Renal cortex interstitium (tissue), 11 donors: ENCODE measurements at regions not wholly inside any gene's neighbourhood (a gene's known extent, or its start where the extent isn't known, plus 50 kb on each side); places are given as distances from the start of the nearest gene placed in this dataset.
A peak's percentile ranks its signal among the peaks of the same experiment; 100 is the strongest.
"Not testable (repeated sequence)": the region's sequence is repeated elsewhere in the genome, so short reads cannot be mapped to it uniquely, and the experiment has no call there.

Source experiments
- DNase-seq, 11 donors: peaks; one replicate each; pipeline ENCODE4 v3.0.0-alpha.2; 2013; ENCODE audit warnings: low read depth in 9 of 11, low spot score in 4 of 11; ENCODE audit errors: extremely low read depth in 1 of 11

GRCh38 chr6:14373648-14374437 is 256.3 kb downstream of the CD83 start:
- no peak for DNase-seq

- DNase-seq = no peak
Measured at GRCh38 chr6:14375930-14376329, 258.4 kb downstream of the CD83 start.

DNA sequence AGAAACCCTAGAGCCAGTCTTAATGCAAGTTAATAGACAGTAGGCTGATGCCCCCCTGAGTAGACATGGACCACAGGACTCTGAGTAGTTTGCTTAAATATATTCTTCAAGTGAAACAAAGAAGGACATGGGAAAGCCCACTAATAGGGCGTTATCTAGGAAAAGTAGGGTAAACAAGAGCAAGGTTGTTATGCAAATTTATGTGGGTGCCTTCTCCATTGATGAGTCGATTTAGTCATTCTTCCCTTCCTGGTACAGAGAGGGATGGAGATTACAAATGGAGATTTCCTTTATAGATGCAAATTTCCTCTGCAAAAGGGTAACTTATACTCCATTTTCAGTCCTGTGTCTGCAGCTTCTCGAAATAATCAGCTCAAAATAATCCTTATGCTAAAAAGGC is 262.0 kb downstream of the CD83 start:
- no peak for DNase-seq

DNA sequence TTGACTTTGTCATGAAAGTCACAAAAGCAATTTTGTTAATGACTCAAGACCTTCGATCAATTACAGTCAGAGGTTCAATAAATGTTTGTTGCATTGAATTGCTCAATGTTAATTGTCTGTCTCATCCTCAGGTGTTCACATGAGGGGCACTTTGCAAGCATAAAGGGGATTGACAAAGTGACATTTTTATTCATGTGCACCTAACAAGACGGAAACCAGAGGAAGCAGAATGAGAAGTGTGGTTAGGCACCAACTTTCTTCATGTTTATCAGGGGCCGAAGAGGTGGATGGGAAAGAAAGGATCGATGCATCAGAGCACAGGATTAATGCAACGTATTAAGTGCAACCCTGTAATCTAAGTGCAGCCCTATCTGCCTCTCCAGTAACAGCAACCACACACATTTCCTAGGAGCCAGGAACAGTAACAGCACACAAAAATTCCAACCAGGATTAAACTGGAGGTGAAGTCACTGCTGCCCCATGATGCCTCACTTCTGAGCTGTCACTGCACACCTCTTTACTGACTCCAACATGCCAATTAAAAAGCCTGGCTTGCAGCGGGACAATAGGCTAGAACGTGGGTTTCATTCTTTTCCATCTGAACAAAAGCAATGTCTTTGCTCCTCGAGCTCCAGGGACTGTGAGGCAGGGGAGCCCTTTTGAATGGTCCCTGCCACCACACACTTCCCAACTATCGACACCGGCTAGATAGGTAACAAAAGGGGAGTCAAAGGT is 262.7 kb downstream of the CD83 start:
- no peak for DNase-seq

GRCh38 chr6:14380901-14381828 is 263.6 kb downstream of the CD83 start:
- DNase-seq = no peak

- DNase-seq = no peak
Measured at GRCh38 chr6:14381829-14382677, 264.5 kb downstream of the CD83 start.

DNA sequence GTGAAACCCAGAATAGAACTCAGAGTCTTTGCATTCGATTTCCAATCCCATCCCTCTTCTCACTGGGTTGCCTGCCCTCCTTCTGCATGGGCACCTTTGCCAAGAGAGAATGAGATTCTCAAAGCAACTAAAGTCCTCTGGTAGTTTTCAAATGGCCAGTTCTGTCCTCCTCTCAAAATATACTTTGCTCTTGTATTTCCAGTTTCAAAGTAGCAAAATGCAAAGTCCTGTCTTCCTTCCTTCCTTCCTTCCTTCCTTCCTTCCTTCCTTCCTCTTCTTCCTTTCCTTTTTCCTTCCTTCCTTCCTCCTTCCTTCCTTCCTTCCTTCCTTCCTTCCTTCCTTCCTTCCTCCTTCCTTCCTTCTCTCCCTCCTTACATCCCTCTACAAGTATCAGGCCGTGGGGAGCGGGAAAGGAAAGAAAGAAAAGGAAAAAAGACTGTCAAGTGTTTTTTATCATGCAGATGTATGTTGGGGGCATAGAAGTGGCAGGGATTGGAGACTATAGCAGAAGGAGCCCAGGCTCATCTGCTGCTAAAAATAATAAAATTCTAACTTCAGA is 265.2 kb downstream of the CD83 start:
- DNase-seq = no peak

DNA sequence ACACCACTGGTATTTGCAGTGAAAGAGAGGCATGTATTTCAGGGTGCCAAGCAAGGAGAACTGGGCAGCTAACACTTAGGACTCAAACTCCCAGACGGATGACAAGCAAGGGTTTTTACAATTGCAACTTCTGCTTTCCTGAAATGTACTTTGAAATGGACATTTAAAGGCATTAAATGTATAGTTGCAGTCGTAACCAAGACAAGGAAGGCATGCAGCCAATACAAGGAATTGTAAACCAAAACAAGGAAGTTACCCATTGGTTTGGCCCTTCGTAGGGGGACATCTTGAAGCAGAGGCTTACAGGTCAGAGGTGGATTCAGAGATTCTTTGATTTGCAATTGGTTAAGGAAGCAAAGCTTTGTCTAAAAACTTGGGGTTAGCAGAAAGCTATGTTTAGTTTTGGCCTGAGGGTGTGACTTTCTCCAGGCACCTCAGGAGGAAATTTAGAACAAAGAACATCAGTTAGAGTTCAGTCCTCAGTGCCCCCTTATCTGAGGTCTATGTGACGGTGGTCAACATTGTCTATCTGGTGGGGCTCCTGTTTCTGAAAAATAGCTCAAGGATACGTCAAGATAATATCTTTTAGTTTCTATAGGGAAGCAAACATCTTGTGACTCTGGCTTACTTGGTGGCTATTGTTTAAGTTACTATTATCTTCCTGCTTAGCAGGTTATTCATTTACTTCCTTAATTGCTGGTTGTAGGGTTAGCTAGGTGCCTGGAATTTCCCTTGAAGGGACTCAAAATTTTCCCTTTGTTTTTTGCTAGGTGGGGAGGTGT is 266.0 kb downstream of the CD83 start:
- DNase-seq = peak in 1 of 11 donors; percentile 12

DNA sequence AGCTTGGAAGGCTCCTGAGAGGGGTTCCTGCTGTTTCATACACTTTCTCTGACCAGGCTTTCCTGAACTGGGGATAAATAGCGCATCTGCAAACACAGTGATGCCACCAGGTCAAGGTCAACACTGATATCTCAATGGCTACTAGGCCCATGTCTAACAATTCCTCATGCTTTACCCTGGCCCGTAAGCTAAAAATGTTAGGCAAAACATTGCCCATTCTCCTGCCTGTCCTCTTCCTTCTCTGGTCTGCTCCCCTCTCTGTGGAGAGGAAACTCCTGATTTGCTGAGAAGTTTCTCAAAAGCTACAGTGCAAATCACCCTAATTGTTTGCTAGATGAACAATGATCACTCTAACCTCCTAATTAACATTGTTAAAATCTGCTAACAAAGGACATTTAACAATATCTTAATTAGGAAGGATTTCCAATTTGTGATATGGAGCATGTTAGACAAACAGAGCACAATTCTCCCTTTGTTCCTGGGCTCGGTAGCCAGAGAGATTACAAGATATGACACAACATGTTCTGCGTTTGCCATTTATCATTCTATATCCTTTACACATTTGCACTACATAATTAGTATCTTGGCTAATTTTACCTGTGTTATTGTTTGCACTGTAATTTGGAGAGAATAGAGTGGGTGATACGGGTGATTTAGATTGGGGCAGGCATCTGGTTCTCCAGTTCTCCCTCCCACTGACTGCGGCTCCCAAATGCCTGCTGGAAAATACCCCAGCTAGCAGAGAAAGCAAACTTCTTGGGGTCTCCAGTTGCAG is 266.8 kb downstream of the CD83 start:
- DNase-seq = no peak

DNA sequence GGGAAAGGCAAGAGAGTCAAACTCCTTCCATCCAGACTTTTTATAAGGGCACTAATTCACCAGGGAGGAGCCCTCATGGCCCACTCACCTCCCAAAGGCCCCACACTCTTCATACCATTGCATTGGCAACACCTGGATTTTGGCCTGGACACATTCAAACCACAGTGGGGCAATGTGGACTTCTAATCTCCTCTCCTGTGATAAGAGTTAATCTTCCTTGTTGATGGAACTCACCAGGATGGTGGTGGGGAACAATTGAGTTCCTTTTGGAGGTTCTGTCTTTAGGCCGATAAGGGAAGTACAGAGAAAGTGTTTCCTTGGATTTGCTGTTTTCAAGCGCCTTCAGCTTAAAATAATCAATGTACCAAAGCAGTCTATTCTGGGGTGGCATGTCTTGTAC is 268.7 kb downstream of the CD83 start:
- DNase-seq = no peak

- no peak for DNase-seq
Measured at GRCh38 chr6:14386668-14387067, 269.1 kb downstream of the CD83 start.

DNA sequence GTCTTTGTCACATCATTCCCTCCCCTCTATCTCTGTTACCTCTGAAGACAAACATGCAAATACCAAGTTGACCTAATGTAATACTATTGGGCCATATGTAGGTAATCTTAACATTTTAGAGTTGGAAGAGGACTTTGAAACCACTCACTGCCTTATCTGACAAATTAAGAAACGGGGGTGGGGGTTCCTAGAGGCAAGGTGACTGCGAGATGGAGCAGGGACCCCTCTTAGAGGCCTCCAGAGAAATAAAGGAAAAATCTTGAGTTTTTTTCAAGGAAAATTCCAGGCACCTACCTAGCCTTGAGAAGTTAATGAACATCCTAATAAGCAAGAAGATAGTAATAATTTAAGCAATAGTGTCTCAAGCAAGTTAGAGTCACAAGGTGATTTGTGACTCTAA is 270.8 kb downstream of the CD83 start:
- DNase-seq = no peak

GRCh38 chr6:14389776-14390175 is 272.2 kb downstream of the CD83 start:
- not testable (repeated sequence) for DNase-seq

DNA sequence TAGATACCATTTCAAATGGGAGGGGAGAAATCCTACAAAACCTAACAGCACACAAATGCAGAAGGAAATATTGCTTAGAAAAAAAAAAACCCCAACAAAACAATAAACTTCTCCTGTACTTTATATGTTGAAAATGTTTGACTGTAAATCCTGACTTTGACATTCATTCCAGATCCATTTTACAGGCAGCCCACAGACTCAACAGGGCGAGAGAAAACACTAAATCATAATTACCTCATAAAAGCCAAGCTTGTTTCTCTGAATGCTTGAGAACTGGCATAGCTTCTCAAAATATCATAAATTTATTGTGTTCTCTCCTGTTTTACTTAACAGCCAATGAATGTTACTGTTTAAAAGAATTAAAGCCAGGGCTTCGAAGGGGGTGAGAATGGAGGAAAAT is 273.2 kb downstream of the CD83 start:
- DNase-seq = no peak

GRCh38 chr6:14393910-14394309 is 276.3 kb downstream of the CD83 start:
- DNase-seq = no peak

DNA sequence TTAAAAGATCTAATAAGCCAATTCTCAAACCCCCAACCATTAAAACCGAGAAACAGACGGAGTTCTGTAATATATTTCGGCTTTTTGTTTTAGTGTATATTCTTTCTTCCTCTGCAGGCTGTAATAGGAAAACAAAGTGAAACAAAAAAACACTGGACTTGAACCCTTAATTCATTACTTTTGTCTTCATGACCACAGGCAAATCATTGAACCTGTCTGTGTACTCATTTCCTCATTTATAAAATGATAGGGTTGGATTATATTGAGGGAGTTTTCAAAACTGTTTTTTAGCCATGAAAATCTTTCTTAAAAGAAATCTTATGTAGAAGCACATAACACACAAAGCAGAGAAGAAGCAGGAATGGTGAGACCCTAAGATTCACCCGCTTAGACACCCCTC is 278.8 kb downstream of the CD83 start:
- DNase-seq = no peak
